ENCODE measurements at regions not wholly inside any gene's neighbourhood (a gene's known extent, or its start where the extent isn't known, plus 50 kb on each side); places are given as distances from the start of the nearest gene placed in this dataset.
"Not testable (repeated sequence)": the region's sequence is repeated elsewhere in the genome, so short reads cannot be mapped to it uniquely, and the experiment has no call there.

GRCh38 chr13:65133094-65133493 lies 2097.0 kb downstream of the PCDH9 start:
- TF ChIP-seq CTCF (conservative IDR thresholded peaks at IDR 0.05; ENCODE audit: control insufficient read depth, insufficient read depth, low read depth, low read length) = no peak
- DNase-seq (ENCODE audit: low read depth) = no peak

GRCh38 chr13:65125236-65125635 lies 2104.9 kb downstream of the PCDH9 start:
- no peak for DNase-seq (ENCODE audit: low read depth)
- no peak for TF ChIP-seq CTCF (conservative IDR thresholded peaks at IDR 0.05; ENCODE audit: control insufficient read depth, insufficient read depth, low read depth, low read length)
- no peak overlapping the region for H3K4me3 ChIP-seq (ENCODE audit: control insufficient read depth, low read depth, low read length)

More at GRCh38 chr13:65133094-65133493, 2097.0 kb downstream of the PCDH9 start:
- no peak overlapping the region for H3K4me3 ChIP-seq (ENCODE audit: control insufficient read depth, low read depth, low read length)

GRCh38 chr13:65112531-65112941 lies 2117.6 kb downstream of the PCDH9 start:
- no peak for DNase-seq (ENCODE audit: low read depth)

GRCh38 chr13:65112123-65112522 lies 2118.0 kb downstream of the PCDH9 start:
- no peak for TF ChIP-seq CTCF (conservative IDR thresholded peaks at IDR 0.05; ENCODE audit: control insufficient read depth, insufficient read depth, low read depth, low read length)
- H3K4me3 ChIP-seq (ENCODE audit: control insufficient read depth, low read depth, low read length) = no peak overlapping the region
- no peak for DNase-seq (ENCODE audit: low read depth)

More at GRCh38 chr13:65112531-65112941, 2117.6 kb downstream of the PCDH9 start:
- no peak overlapping the region for H3K4me3 ChIP-seq (ENCODE audit: control insufficient read depth, low read depth, low read length)
- no peak for TF ChIP-seq CTCF (conservative IDR thresholded peaks at IDR 0.05; ENCODE audit: control insufficient read depth, insufficient read depth, low read depth, low read length)

- no peak overlapping the region for H3K4me3 ChIP-seq (ENCODE audit: control insufficient read depth, low read depth, low read length)
- TF ChIP-seq CTCF (conservative IDR thresholded peaks at IDR 0.05; ENCODE audit: control insufficient read depth, insufficient read depth, low read depth, low read length) = no peak
- no peak for DNase-seq (ENCODE audit: low read depth)
Measured at GRCh38 chr13:65111223-65111622, 2118.9 kb downstream of the PCDH9 start.

GRCh38 chr13:65104436-65104835 lies 2125.7 kb downstream of the PCDH9 start:
- H3K4me3 ChIP-seq (ENCODE audit: control insufficient read depth, low read depth, low read length); DNase-seq (ENCODE audit: low read depth): not testable (repeated sequence)

- TF ChIP-seq CTCF (conservative IDR thresholded peaks at IDR 0.05; ENCODE audit: control insufficient read depth, insufficient read depth, low read depth, low read length) = no peak
- H3K4me3 ChIP-seq (ENCODE audit: control insufficient read depth, low read depth, low read length) = no peak overlapping the region
- DNase-seq (ENCODE audit: low read depth) = no peak
Measured at GRCh38 chr13:65103351-65103750, 2126.8 kb downstream of the PCDH9 start.

Data from fibroblast of mammary gland (primary cell).